GM18502 (cell line): ENCODE measurements at regions not wholly inside any gene's neighbourhood (a gene's known extent, or its start where the extent isn't known, plus 50 kb on each side); places are given as distances from the start of the nearest gene placed in this dataset.
"Not testable (repeated sequence)": the region's sequence is repeated elsewhere in the genome, so short reads cannot be mapped to it uniquely, and the experiment has no call there.

Experiments used
- ATAC-seq: cut with Tn5 transposase; IDR thresholded peaks from one replicate; pipeline ENCODE4 v1.9.1; 2021; ENCODE audit warnings: mild to moderate bottlenecking; ENCODE audit not compliant: unreplicated experiment, poor library complexity

DNA sequence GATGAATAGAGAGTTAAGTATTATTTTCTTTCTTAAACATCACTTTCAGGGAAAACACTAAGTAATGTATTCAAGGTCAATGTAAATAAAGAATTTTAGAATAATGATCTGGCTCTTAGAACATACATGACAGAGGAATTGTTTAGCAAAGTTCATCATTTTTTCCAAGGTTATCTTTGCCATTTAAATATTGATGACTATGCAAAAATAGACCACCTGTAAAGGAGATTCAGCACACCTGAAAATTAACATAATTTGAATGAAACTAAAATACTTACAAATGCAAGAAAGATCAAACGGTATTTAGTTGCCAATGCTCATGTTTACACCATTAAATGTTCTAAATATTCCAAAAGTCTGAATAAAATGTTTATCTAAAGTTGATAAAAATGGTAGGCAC lies 782.6 kb upstream of the CHORDC1 start:
- ATAC-seq: no peak

GRCh38 chr11:90997241-90997640 lies 774.4 kb upstream of the CHORDC1 start:
- no peak for ATAC-seq

DNA sequence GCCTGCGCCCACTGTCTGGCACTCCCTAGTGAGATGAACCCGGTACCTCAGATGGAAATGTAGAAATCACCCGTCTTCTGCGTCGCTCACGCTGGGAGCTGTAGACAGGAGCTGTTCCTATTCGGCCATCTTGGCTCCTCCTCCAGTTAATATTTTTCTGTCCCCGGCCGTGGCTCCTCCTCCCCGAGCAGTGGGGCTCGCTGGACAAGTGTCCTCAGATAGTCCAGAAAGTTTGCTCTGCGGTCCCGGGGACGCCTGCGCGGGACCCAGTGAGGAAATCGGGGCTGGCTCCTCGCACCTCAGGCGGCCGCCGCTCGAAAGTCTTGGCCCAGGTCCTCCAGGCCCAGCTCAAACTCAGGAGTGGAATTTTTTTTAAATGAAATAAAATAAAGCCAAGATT lies 749.3 kb upstream of the CHORDC1 start:
- ATAC-seq: not testable (repeated sequence)

DNA sequence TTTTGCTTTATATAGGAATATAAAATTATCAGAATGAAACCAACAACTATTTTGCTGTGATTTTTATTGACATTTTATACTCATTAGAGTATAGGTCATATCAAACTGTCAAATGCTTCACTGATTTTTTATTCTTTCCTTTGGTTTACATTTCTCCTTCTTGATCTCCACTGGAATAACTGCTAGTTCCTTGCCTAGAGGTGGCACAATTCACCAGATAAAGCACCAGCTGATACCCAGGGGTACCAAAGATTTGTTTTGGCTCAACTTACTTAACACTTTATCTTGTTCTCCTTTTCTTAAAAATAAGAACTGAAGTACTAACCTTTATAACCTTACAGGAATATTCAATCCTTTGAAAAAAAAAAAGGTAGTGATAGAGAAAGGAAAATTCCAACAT lies 725.1 kb upstream of the CHORDC1 start:
- no peak for ATAC-seq

- no peak for ATAC-seq
These were observed 707.4 kb upstream of the CHORDC1 start for GRCh38 chr11:90930252-90930651.

- ATAC-seq: no peak
These were observed 696.5 kb upstream of the CHORDC1 start for GRCh38 chr11:90919332-90919731.

DNA sequence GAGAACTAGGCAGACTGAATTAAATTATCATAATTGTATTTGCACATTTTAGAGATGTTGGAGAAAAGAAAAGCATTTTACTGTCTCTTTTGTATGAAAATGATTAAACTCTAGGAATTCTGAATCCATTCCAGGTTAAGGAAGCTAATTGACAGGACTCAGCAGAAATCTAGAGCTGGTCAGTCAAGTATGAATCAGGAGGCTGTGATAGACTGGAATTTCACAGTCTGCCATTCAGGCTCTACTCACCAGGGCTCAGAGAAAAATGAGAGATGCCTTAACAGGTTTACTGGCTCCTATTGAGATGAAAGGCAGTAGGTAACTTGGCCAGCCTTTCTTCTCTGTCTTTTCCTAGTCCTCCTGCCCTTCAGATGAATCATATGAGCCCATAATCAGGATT lies 693.9 kb upstream of the CHORDC1 start:
- ATAC-seq: no peak

DNA sequence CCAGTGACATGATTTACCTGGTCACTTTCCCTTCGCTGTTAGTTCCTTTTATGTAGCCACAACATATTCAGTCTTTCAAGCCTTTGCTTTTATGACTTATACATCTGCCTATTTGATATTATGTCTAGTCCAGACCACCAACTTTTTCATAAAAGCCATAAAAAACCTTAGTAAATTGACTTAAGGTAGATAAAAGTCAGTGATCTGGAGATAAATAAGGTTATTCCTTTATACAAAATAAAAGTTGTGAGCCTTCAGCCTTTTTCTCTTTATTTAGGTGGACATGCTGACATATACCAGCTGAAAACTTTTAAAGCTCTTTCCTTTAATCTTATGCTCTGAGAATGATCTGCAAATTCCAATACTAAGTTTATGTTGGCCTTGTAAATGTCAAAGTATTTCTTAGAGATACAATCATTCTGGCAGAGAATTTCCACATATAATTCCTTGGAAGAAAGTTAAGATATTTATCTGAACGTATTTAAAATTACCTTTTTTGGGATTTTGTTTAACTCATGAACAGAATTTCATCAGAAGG lies 690.4 kb upstream of the CHORDC1 start:
- no peak for ATAC-seq

DNA sequence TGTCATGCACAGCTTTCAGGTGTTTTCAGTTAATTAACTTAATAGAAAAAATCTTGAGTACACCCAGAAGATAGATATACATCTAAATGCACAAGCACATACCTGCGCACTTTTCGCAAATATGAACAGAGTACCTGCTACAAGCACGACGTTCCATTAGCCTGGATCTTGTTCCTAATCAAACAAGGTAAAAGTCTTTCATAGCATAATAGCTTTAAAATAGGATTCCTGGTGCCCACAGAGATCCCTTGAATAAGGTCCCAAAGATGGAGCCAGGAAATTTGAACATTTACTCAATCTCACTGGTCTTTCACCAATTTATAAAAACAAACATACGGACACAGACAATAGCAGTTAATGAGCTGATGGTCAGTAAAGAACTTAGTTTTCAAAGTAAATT lies 689.8 kb upstream of the CHORDC1 start:
- no peak for ATAC-seq

GRCh38 chr11:90911192-90911591 lies 688.3 kb upstream of the CHORDC1 start:
- no peak for ATAC-seq

- ATAC-seq: no peak
These were observed 685.2 kb upstream of the CHORDC1 start for GRCh38 chr11:90908074-90908473.

DNA sequence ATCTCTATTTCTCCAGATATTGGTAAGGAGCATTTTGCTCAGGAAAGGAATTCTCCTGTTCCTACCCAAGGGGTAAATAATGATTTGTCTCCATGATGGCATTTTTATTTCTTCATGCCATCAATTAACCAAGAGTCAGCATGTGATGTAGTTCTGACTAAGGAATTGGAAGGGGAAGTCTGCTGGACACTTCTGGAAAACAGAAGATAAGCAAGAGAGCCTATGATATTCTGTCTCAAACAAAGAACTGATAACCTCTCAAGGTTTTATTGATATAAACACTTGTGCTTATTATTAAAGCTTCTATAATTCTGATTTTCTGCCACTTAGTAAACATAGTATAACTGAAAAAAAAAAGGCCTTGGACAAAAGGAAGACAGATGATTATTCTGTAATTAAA lies 673.0 kb upstream of the CHORDC1 start:
- no peak for ATAC-seq

DNA sequence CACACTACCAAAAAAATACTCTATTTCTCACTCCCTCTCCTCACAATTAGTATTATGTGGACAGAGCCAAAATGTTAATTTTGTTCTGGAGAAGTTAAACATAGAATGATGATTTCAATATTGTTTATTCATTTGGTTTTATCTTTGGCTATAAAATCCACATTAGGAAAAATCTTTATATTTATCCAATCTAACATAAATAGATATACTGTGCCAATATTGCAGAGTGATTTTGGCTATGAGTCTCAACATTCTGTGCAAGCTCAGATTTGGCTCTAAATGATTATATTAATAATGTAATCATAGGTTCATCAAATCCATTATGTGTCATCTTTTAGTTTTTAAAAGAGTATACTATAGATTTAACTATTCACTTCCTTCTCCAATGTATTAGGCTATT lies 667.5 kb upstream of the CHORDC1 start:
- no peak for ATAC-seq

DNA sequence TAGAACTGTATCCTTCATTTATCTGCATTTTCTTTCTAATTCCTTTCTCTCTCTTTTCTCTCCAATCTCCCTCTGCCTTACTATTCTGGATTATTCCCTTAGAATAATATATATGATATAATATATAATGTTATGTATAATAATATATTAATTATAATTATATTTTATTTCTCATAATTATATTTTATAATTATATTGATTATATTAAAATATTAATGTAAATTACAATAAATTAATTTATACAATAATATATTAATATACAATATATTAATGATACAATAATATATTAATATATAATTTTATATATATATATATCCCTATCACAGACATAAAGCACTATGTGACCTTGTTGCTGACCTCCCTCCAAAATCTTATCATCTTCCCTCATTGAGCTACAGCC lies 661.3 kb upstream of the CHORDC1 start:
- no peak for ATAC-seq

DNA sequence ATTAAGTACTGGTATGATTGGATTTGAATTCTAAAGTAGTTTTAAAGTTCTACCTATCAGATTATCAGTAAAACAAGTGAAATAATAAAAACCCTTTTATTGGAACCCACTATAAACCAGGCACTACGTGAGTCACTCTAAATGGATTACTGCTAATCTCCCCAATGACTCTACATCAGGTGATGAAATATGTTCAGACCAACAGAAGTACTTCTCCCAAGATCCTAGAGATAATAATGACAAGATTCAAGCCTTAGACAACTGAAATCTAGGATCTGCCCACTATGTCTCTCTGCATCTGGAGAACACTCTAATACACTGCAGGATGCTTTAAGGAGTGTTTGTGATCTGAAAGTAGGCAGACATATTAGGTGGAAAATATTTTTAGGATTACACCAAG lies 652.1 kb upstream of the CHORDC1 start:
- no peak for ATAC-seq

DNA sequence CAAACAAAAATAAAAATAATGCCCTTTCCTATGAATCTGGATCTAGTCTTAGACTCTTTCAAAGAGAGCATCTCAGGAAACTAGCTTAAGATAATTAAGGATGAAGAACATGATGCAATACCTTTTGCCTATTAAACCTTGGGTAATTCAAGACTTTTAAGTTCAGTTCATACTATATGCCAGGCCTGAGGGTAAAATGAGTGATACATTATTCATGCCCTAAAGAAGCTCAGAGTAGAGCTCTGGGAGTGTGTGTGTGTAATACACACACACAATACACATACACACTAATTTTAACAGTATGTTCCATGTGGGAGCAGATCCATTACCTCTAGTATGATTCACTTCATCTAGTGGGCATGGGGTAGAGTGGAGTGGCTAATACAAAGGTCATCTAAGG lies 651.4 kb upstream of the CHORDC1 start:
- no peak for ATAC-seq

DNA sequence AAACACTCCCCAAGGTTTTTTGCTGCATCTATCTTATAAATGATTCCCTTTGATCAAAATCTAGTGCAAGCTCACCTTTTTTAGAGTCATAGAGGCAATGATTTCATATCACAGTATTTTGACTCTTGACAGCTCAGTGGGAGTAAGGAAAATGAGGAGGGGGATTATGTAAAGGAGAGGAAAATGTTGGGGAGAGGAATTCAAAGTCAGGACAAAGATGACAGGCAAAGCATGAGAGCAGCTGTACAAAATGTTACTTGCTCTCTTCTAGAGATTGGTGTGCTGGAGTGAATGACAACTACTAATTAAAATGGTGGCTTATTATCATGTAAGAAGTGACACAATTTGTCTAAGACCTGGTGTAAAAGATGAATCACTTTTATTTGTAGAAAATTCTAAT lies 644.6 kb upstream of the CHORDC1 start:
- no peak for ATAC-seq

DNA sequence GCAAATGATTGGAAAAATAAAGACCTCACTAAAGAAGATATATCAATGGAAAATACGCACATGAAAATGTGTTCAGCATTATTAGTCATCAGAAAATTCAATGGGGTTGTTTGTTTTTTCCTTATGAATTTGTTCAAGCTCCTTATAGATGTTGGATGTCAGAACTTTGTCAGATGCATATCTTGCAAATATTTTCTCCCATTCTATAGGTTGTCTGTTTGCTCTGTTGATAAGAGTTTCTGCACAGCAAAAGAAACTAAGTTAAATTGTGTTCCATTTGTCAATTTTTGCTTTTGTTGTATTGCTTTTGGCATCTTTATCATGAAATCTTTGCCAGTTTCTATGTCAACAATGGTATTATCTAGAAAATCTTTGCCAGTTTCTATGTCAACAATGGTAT lies 633.9 kb upstream of the CHORDC1 start:
- ATAC-seq: no peak

DNA sequence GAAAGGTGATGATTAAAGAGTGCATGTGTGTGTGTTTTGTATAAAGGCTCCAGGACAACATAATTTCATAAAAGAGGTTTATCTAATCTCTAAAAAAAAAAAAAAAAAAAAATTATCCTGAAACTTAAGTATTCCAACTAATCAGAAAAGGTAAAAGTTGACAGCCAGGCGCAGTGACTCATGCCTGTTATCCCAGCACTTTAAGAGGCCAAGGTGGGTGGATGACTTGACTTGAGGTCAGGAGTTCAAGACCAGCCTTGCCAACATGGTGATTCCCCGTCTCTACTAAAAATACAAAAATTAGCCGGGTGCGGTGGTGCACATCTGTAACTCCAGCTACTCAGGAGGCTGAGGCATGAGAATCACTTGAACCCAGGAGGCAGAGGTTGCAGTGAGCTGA lies 632.7 kb upstream of the CHORDC1 start:
- ATAC-seq: no peak

- no peak for ATAC-seq
These were observed 628.3 kb upstream of the CHORDC1 start for GRCh38 chr11:90851196-90851595.

- ATAC-seq: no peak
These were observed 626.5 kb upstream of the CHORDC1 start for GRCh38 chr11:90849312-90849711.

GRCh38 chr11:90847268-90847886 lies 624.5 kb upstream of the CHORDC1 start:
- no peak for ATAC-seq

DNA sequence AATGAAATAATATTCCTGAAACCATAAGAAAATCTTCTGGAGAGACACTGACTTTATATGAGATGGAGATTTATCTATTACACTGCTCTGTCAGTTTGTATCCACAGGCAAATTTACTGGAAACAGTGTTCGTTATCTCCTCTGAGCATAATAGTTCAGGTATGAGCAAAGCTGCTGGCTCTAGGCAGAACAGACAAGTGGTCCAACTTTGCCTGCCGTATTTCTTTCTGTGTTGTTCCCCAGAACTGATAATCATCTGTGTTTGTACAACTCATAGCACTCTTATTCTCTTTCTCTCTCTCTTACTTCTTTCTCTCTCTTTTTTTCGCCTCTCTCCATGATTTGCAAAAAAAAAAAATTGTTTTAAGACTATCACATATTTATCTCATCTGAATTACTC lies 623.8 kb upstream of the CHORDC1 start:
- no peak for ATAC-seq
